KOPT-K1 (cell line): ENCODE measurements at regions not wholly inside any gene's neighbourhood (a gene's known extent, or its start where the extent isn't known, plus 50 kb on each side); places are given as distances from the start of the nearest gene placed in this dataset.
"Not testable (repeated sequence)": the region's sequence is repeated elsewhere in the genome, so short reads cannot be mapped to it uniquely, and the experiment has no call there.

Experiments
- H3K27ac ChIP-seq: fragments of 200-600 bp; sonication (generic); 2 replicates; pipeline ENCODE4 v1.5.1; 2016; ENCODE audit warnings: antibody characterized with exemption, mild to moderate bottlenecking, low read depth, low read length; ENCODE audit not compliant: poor library complexity, severe bottlenecking
- H3K36me3 ChIP-seq: fragments of 200-600 bp; sonication (generic); 2 replicates; pipeline ENCODE4 v1.5.1; 2017; ENCODE audit warnings: antibody characterized with exemption, mild to moderate bottlenecking, low read length, moderate library complexity; ENCODE audit not compliant: insufficient read depth
- H3K9me3 ChIP-seq: fragments of 200-600 bp; sonication (generic); 2 replicates; pipeline ENCODE4 v1.5.1; 2017; ENCODE audit warnings: antibody characterized with exemption, low read length, mild to moderate bottlenecking; ENCODE audit not compliant: insufficient read depth, poor library complexity, severe bottlenecking

DNA sequence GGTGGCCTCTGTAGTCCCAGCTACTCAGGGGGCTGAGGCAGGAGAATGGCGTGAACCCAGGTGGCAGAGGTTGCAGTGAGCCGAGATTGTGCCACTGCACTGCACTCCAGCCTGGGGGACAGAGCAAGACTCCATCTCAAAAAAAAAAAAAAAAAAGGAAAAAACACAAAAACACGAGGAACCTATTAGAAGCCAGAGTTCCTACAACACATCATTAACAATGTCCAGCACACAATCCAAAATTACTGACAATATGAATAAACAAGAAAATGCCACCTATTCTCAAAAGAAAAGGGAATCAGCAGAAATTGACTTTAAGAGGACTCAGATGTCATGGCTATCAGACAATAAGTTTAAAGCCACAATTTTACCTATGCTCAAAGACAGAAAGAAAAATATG is 57.3 kb upstream of the HS3ST3A1 start:
- not testable (repeated sequence) for H3K27ac ChIP-seq, H3K9me3 ChIP-seq, H3K36me3 ChIP-seq

- Histone ChIP-seq H3K27ac (no peak overlapping the region), H3K9me3 (peaks cover 19% of the 10 kb centered on the region), H3K36me3 (no peaks in the 10 kb centered on the region)
These were observed 64.3 kb upstream of the HS3ST3A1 start for GRCh38 chr17:13665872-13666635.

DNA sequence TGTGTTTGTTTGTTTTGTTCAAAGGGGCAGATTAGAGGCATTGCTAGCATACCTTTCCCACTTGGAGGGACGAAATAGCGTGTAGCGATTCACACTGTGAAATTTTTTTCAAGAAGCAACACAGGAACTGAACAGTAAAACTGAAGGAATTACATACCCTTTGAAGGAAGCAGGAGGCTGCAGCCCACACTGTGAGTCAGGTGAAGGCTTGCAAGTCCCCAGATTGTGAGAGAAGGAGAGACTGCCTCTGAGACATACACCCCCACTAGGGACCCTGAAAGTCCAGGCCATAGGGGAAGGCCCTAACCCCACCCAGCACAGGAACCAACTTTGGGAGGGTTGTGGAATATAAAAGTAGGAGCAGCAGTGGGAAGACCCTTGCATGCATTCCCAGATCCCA is 69.6 kb upstream of the HS3ST3A1 start:
- H3K27ac ChIP-seq = no peak overlapping the region
- peaks cover 19% of the 10 kb centered on the region for H3K9me3 ChIP-seq
- H3K36me3 ChIP-seq = no peaks in the 10 kb centered on the region

GRCh38 chr17:13671771-13672170 is 70.0 kb upstream of the HS3ST3A1 start:
- Histone ChIP-seq H3K36me3 (no peaks in the 10 kb centered on the region), H3K27ac (no peak overlapping the region), H3K9me3 (peaks cover 19% of the 10 kb centered on the region)

DNA sequence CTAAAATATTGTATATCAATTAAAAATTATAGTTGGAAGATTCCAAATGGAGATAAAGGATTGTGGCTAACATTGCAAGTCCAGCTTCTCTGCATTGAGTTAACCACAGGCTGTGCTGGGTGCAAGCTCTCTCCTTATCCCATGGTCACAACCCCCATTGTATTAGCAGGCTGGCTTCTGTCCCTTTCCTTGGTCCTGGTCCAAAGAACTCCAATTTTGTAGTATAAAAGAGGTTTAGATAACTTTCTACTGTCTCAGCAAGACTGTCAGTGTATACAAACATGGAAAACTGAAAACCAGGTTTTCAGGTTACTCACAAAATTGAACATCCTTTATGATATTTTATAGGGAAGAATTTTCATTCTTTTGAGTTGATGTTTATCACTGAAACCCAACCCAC is 76.6 kb upstream of the HS3ST3A1 start:
- no peak overlapping the region for H3K27ac ChIP-seq
- H3K9me3 ChIP-seq = no peaks in the 10 kb centered on the region
- no peaks in the 10 kb centered on the region for H3K36me3 ChIP-seq

GRCh38 chr17:13678841-13679240 is 77.1 kb upstream of the HS3ST3A1 start:
- H3K36me3 ChIP-seq = no peaks in the 10 kb centered on the region
- H3K27ac ChIP-seq = no peak overlapping the region

GRCh38 chr17:13688716-13689115 is 87.0 kb upstream of the HS3ST3A1 start:
- Histone ChIP-seq H3K36me3 (no peaks in the 10 kb centered on the region), H3K27ac (no peak overlapping the region), H3K9me3 (no peaks in the 10 kb centered on the region)

More at GRCh38 chr17:13678841-13679240, 77.1 kb upstream of the HS3ST3A1 start:
- no peaks in the 10 kb centered on the region for H3K9me3 ChIP-seq

DNA sequence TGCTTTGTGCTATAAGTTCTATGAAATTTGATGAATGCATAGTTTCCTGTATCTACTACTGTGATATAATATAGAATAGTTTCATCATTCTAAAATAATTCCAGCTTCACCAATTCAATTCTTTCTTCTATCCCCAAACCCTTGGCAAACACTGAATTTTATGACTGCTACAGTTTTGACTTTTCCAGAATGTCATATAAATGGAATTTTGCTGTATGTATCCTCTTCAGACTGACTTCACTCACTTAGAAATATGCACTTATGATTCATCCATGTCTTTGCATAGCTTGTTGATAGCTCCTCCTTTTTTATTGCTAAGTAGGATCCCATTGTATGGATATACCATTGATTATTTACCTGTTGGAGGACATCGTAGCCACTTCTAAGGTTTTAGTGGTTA is 89.1 kb upstream of the HS3ST3A1 start:
- no peak overlapping the region for H3K27ac ChIP-seq
- H3K9me3 ChIP-seq = no peaks in the 10 kb centered on the region
- no peaks in the 10 kb centered on the region for H3K36me3 ChIP-seq

- Histone ChIP-seq H3K36me3 (no peaks in the 10 kb centered on the region), H3K27ac (no peak overlapping the region), H3K9me3 (no peaks in the 10 kb centered on the region)
These were observed 93.2 kb upstream of the HS3ST3A1 start for GRCh38 chr17:13694934-13695333.

GRCh38 chr17:13698832-13699231 is 97.1 kb upstream of the HS3ST3A1 start:
- Histone ChIP-seq H3K27ac (no peak overlapping the region), H3K36me3 (no peaks in the 10 kb centered on the region), H3K9me3 (no peaks in the 10 kb centered on the region)

DNA sequence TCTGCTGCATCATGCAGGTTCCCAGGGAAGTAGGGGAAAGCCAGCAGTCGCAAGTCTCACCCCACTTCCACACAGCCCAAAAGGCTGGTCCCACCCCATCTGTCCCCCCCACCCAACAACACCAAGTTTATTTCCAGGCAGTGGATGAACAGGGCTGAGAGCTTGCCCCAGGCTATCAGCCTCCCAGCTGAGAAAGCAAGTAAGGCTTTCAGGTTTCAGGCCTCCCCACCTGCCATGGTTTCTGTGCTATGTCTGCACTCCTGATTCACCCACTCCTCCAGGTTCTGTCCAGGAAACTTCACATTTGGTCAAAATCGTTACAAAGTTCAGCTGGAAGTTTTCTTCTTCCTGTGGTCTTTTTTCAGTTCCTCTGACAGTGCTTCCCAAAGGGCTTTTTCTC is 97.5 kb upstream of the HS3ST3A1 start:
- H3K27ac ChIP-seq = no peak overlapping the region
- H3K9me3 ChIP-seq = no peaks in the 10 kb centered on the region
- H3K36me3 ChIP-seq = no peaks in the 10 kb centered on the region

DNA sequence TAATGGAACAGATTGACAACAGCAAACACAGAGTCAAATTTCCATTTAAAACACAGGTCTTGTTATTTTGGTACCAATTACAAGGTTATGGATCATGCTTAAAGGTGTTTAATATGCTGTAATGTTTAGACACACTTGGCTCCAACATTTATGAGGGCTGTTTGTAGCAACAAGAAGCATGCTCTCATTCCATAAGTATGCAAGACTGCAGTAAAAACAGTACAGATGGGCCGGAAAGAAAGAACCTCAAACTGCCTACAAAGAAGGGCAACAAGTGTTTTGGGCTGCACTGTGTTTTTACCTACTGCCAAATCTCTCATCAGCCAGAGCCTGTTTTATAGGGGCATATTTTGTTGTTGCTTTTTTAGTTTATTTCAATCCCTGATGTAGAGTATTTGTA is 100.5 kb upstream of the HS3ST3A1 start:
- Histone ChIP-seq H3K9me3 (no peaks in the 10 kb centered on the region), H3K27ac (no peak overlapping the region), H3K36me3 (no peaks in the 10 kb centered on the region)

DNA sequence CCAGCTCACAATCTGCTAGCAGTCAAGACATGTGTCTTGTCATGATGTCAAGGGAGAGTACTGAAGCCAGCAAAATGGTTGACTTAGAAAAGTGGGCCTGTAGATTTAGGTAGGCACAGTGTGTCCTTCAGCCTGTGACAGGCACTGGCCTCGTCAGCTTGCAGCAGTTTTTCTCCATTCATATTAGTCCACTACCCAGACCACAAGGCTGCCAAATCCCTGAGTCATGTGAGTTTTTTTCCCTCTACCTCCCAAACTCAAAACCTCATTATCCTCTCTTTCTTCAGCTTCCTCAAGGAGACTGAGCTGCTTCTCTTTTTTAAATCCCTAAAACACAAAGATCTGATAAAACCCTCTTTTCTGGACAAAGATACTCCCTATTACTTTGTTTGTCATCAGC is 102.6 kb upstream of the HS3ST3A1 start:
- no peaks in the 10 kb centered on the region for H3K9me3 ChIP-seq
- H3K36me3 ChIP-seq = no peaks in the 10 kb centered on the region
- H3K27ac ChIP-seq = no peak overlapping the region

GRCh38 chr17:13705221-13705620 is 103.5 kb upstream of the HS3ST3A1 start:
- no peaks in the 10 kb centered on the region for H3K9me3 ChIP-seq
- no peaks in the 10 kb centered on the region for H3K36me3 ChIP-seq
- H3K27ac ChIP-seq = no peak overlapping the region

GRCh38 chr17:13721705-13722104 is 120.0 kb upstream of the HS3ST3A1 start:
- H3K27ac ChIP-seq = no peak overlapping the region
- no peaks in the 10 kb centered on the region for H3K9me3 ChIP-seq
- no peaks in the 10 kb centered on the region for H3K36me3 ChIP-seq

DNA sequence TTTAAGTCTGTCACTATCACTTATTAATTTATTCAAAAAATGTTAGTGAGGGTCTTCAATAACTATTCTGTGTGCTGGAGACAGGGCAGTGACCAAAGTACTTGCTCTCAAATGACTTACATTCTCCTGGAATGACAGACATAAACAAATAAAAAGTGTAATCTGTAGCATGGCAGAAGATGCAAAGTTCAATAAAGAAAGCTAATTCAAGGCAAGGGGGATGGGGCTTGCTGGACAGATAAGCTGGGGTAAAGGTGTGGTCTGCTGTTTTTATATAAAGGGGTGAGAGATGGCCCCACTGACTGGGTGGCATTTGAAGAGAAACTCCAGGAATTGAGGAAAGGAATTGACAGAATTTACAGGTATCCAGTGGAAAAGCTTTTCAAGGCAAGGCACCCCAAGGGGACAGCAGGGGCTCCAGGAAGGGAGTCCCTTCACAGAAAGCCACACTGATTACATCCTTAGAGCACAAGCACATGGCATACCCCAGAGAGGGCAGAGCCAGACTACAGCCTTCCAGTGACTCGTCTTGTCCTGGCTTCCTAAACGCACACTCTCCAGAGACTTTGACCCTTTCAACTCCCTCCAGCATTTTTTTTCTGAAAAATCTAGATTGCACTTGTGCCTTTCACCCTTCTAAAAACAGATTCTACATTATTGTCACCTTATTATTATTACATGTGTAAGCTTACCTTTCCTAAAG is 123.7 kb upstream of the HS3ST3A1 start:
- Histone ChIP-seq H3K27ac (no peak overlapping the region), H3K9me3 (no peaks in the 10 kb centered on the region), H3K36me3 (no peaks in the 10 kb centered on the region)
